ENCODE measurements at regions not wholly inside any gene's neighbourhood (a gene's known extent, or its start where the extent isn't known, plus 50 kb on each side); places are given as distances from the start of the nearest gene placed in this dataset.

DNA sequence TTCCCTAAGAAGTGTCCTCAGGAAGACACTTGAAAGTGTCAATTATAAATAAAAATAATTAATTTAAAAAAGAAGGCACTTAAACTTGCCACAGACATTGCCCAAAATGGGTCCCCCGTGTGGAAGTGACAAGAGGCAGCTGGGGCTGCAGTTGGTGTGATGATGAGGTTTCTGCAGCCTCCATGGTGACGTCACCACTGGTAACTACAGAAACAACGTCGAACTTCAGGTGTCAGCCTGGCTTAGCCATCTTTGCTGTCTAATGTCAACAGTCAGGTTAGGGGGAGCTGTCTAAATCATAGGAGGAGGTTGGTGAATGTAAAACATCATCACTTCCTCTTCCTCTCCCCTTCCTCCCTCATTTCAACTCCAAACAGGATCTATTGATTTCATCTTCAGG lies 328.6 kb downstream of the MN1 start:
- no peak overlapping the region for H2AFZ ChIP-seq
- no peak overlapping the region for H3K4me2 ChIP-seq (ENCODE audit: low read length)
- H3K27me3 ChIP-seq (ENCODE audit: control insufficient read depth, insufficient read depth, low read length) = no peaks in the 10 kb centered on the region
- H3K27ac ChIP-seq = no peak overlapping the region
- no peak overlapping the region for H3K9ac ChIP-seq
- no peak overlapping the region for H3K4me3 ChIP-seq (ENCODE audit: low read depth, low read length)
- H3K79me2 ChIP-seq = no peaks in the 10 kb centered on the region
- no peaks in the 10 kb centered on the region for H3K9me3 ChIP-seq (ENCODE audit: control insufficient read depth, low read length)
- no peaks in the 10 kb centered on the region for H3K36me3 ChIP-seq (ENCODE audit: control insufficient read depth, insufficient read depth, low read length)
- TF ChIP-seq CTCF (IDR thresholded peaks at IDR 0.05) = no peak
- no peaks in the 10 kb centered on the region for H3K4me1 ChIP-seq

- Histone ChIP-seq H3K9me3 (ENCODE audit: control insufficient read depth, low read length) (no peaks in the 10 kb centered on the region), H3K36me3 (ENCODE audit: control insufficient read depth, insufficient read depth, low read length) (no peaks in the 10 kb centered on the region), H3K27ac (no peak overlapping the region), H3K9ac (no peak overlapping the region), H3K4me2 (ENCODE audit: low read length) (no peak overlapping the region), H3K27me3 (ENCODE audit: control insufficient read depth, insufficient read depth, low read length) (no peaks in the 10 kb centered on the region), H2AFZ (no peak overlapping the region), H3K4me3 (ENCODE audit: low read depth, low read length) (no peak overlapping the region), H3K79me2 (no peaks in the 10 kb centered on the region), H3K4me1 (no peaks in the 10 kb centered on the region)
- TF ChIP-seq CTCF (IDR thresholded peaks at IDR 0.05) = no peak
These were observed 328.0 kb downstream of the MN1 start for GRCh38 chr22:27473533-27473932.

DNA sequence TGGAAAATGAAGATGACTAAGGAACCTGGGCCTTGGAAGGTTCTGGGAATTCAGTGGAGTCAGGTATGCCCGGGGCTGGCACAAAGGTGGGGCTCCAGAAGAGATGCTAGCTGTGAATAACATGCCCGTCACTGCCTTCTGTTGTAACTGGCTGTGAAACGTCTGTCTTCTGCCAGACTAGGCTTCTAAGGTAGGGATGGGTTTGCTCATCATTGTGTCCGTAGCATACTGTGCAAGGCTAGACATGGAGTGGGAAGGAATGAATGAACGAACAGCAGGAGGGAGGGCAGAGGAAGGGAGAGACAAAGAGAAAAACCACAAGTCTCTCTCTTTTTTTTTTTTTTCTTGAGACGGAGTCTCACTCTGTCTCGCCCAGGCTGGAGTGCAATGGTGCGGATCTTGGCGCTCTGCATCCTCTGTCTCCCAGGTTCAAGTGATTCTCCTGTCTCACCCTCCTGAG lies 327.4 kb downstream of the MN1 start:
- Histone ChIP-seq H3K9me3 (ENCODE audit: control insufficient read depth, low read length) (no peaks in the 10 kb centered on the region), H3K27ac (no peak overlapping the region), H3K4me2 (ENCODE audit: low read length) (no peak overlapping the region), H3K4me1 (no peaks in the 10 kb centered on the region), H2AFZ (no peak overlapping the region), H3K36me3 (ENCODE audit: control insufficient read depth, insufficient read depth, low read length) (no peaks in the 10 kb centered on the region), H3K79me2 (no peaks in the 10 kb centered on the region), H3K27me3 (ENCODE audit: control insufficient read depth, insufficient read depth, low read length) (no peaks in the 10 kb centered on the region), H3K9ac (no peak overlapping the region), H3K4me3 (ENCODE audit: low read depth, low read length) (no peak overlapping the region)
- TF ChIP-seq CTCF (IDR thresholded peaks at IDR 0.05) = no peak

- Histone ChIP-seq H3K36me3 (ENCODE audit: control insufficient read depth, insufficient read depth, low read length) (no peaks in the 10 kb centered on the region), H3K9ac (no peak overlapping the region), H3K27me3 (ENCODE audit: control insufficient read depth, insufficient read depth, low read length) (no peaks in the 10 kb centered on the region), H3K27ac (no peak overlapping the region), H3K4me1 (no peaks in the 10 kb centered on the region), H3K9me3 (ENCODE audit: control insufficient read depth, low read length) (no peaks in the 10 kb centered on the region), H3K4me3 (ENCODE audit: low read depth, low read length) (no peak overlapping the region), H3K79me2 (no peaks in the 10 kb centered on the region), H2AFZ (no peak overlapping the region), H3K4me2 (ENCODE audit: low read length) (no peak overlapping the region)
- no peak for TF ChIP-seq CTCF (IDR thresholded peaks at IDR 0.05)
These were observed 326.6 kb downstream of the MN1 start for GRCh38 chr22:27474711-27475547.

DNA sequence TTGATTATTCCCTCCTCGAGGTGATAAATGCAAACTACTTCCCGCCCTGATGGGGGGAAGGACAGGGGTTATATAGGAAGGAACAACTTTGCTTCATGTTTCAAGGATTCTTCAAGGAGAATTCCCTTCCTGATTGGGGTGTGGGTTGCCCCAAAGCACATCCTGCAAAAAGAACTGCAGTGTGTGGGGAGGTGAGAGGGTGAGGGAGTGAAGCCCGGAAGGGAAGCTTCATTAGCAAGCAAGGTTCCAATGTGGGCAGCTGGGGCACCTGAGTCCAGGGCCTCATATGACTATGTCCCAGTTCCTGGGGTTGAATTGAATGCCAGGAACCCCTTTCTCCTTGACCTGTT lies 326.0 kb downstream of the MN1 start:
- H3K9me3 ChIP-seq (ENCODE audit: control insufficient read depth, low read length) = no peaks in the 10 kb centered on the region
- no peaks in the 10 kb centered on the region for H3K79me2 ChIP-seq
- no peak overlapping the region for H3K27ac ChIP-seq
- H3K9ac ChIP-seq = no peak overlapping the region
- no peaks in the 10 kb centered on the region for H3K4me1 ChIP-seq
- no peak overlapping the region for H3K4me3 ChIP-seq (ENCODE audit: low read depth, low read length)
- H3K27me3 ChIP-seq (ENCODE audit: control insufficient read depth, insufficient read depth, low read length) = no peaks in the 10 kb centered on the region
- no peak overlapping the region for H3K4me2 ChIP-seq (ENCODE audit: low read length)
- no peak for TF ChIP-seq CTCF (IDR thresholded peaks at IDR 0.05)
- no peaks in the 10 kb centered on the region for H3K36me3 ChIP-seq (ENCODE audit: control insufficient read depth, insufficient read depth, low read length)
- H2AFZ ChIP-seq = no peak overlapping the region
